GM12801 (cell line): ENCODE measurements at regions not wholly inside any gene's neighbourhood (a gene's known extent, or its start where the extent isn't known, plus 50 kb on each side); places are given as distances from the start of the nearest gene placed in this dataset.

ENCODE experiments used
- CTCF ChIP-seq: IDR thresholded peaks from one replicate; pipeline ENCODE4 v1.5.1; 2011; ENCODE audit warnings: control low read depth; ENCODE audit not compliant: insufficient read length; ENCODE audit errors: extremely low read depth

- TF ChIP-seq CTCF = no peak
Measured at GRCh38 chr2:160884056-160884455, 276.2 kb upstream of the TANK start.

- no peak for TF ChIP-seq CTCF
Measured at GRCh38 chr2:160889439-160890170, 270.6 kb upstream of the TANK start.

GRCh38 chr2:160890667-160891352, 269.4 kb upstream of the TANK start:
- TF ChIP-seq CTCF = no peak

GRCh38 chr2:160891353-160891740, 268.9 kb upstream of the TANK start:
- TF ChIP-seq CTCF = no peak

GRCh38 chr2:160892204-160892603, 268.0 kb upstream of the TANK start:
- no peak for TF ChIP-seq CTCF

GRCh38 chr2:160893581-160893980, 266.6 kb upstream of the TANK start:
- no peak for TF ChIP-seq CTCF

- TF ChIP-seq CTCF = no peak
Measured at GRCh38 chr2:160898581-160899307, 261.5 kb upstream of the TANK start.
